Bronchial epithelial cell (primary cell): ENCODE measurements at regions not wholly inside any gene's neighbourhood (a gene's known extent, or its start where the extent isn't known, plus 50 kb on each side); places are given as distances from the start of the nearest gene placed in this dataset.

ENCODE experiments used
- DNase-seq: peaks from one replicate; pipeline ENCODE4 v3.0.0-alpha.2; 2010; ENCODE audit warnings: low read depth
- FAIRE-seq: peaks from 2 replicates; lab custom pipeline; 2011; peaks lifted over from hg19 to GRCh38; lab: Jason Lieb, UNC
- H3K27me3 ChIP-seq: 2 replicates; pipeline ENCODE4 v1.5.1; 2011; ENCODE audit warnings: low read length; ENCODE audit not compliant: control insufficient read depth, insufficient read depth
- H3K36me3 ChIP-seq: 2 replicates; pipeline ENCODE4 v1.5.1; 2011; ENCODE audit warnings: low read length; ENCODE audit not compliant: control insufficient read depth, insufficient read depth
- H3K4me3 ChIP-seq: 2 replicates; pipeline ENCODE4 v1.5.1; 2011; ENCODE audit warnings: mild to moderate bottlenecking, low read depth, low read length, control low read depth
- CTCF ChIP-seq: IDR thresholded peaks from 2 replicates; pipeline ENCODE4 v1.5.1; 2011; ENCODE audit warnings: mild to moderate bottlenecking, moderate library complexity, low read length, control low read depth, inconsistent platforms; ENCODE audit not compliant: insufficient read depth, severe bottlenecking

GRCh38 chr2:241945311-241945710, 75.8 kb downstream of the RTP5 start:
- no peak for FAIRE-seq
- Histone ChIP-seq H3K36me3 (no peaks in the 10 kb centered on the region), H3K27me3 (no peaks in the 10 kb centered on the region), H3K4me3 (no peak overlapping the region)
- no peak for DNase-seq
- TF ChIP-seq CTCF, result no peak

- Histone ChIP-seq H3K27me3 (no peaks in the 10 kb centered on the region), H3K4me3 (no peak overlapping the region), H3K36me3 (no peaks in the 10 kb centered on the region)
- no peak for DNase-seq
- no peak for TF ChIP-seq CTCF
- peak; percentile 66 for FAIRE-seq
Measured at GRCh38 chr2:241945803-241946202, 76.3 kb downstream of the RTP5 start.

- no peak overlapping the region for H3K4me3 ChIP-seq
- no peaks in the 10 kb centered on the region for H3K36me3 ChIP-seq
- DNase-seq (no peak), FAIRE-seq (no peak)
- no peaks in the 10 kb centered on the region for H3K27me3 ChIP-seq
- TF ChIP-seq CTCF, result no peak
Measured at GRCh38 chr2:241946306-241947003, 76.9 kb downstream of the RTP5 start.

GRCh38 chr2:241947004-241947350, 77.4 kb downstream of the RTP5 start:
- H3K4me3 ChIP-seq, result no peak overlapping the region
- H3K27me3 ChIP-seq, result no peaks in the 10 kb centered on the region
- H3K36me3 ChIP-seq, result no peaks in the 10 kb centered on the region
- TF ChIP-seq CTCF, result no peak
- DNase-seq, result no peak
- FAIRE-seq, result no peak

- Histone ChIP-seq H3K27me3 (no peaks in the 10 kb centered on the region), H3K4me3 (no peak overlapping the region), H3K36me3 (no peaks in the 10 kb centered on the region)
- FAIRE-seq, result no peak
- no peak for TF ChIP-seq CTCF
- no peak for DNase-seq
Measured at GRCh38 chr2:241947401-241947800, 77.9 kb downstream of the RTP5 start.

- H3K36me3 ChIP-seq, result no peaks in the 10 kb centered on the region
- TF ChIP-seq CTCF, result no peak
- no peak for FAIRE-seq
- H3K27me3 ChIP-seq, result no peaks in the 10 kb centered on the region
- DNase-seq, result no peak
- no peak overlapping the region for H3K4me3 ChIP-seq
Measured at GRCh38 chr2:241947876-241948275, 78.3 kb downstream of the RTP5 start.
